Thyroid gland (tissue), 4 donors: ENCODE measurements at regions not wholly inside any gene's neighbourhood (a gene's known extent, or its start where the extent isn't known, plus 50 kb on each side); places are given as distances from the start of the nearest gene placed in this dataset.

ENCODE experiments used
- DNase-seq, 2 donors: peaks; one replicate each; pipeline ENCODE4 v3.0.0-alpha.2; 2019
- H3K27ac ChIP-seq, 3 donors: fragments of 200-600 bp; sonication (generic); 1 replicate in 2 of 3; 2 replicates in 1 of 3; pipeline ENCODE4 v1.5.1; 2016 to 2019; ENCODE audit warnings: mild to moderate bottlenecking in 1 of 3, moderate library complexity in 1 of 3
- H3K27me3 ChIP-seq: fragments of 200-600 bp; sonication (generic); one replicate; pipeline ENCODE4 v1.5.1; 2019
- H3K36me3 ChIP-seq, 2 donors: fragments of 200-600 bp; sonication (generic); one replicate each; pipeline ENCODE4 v1.5.1; 2016 to 2019
- H3K4me1 ChIP-seq, 2 donors: fragments of 200-600 bp; sonication (generic); one replicate each; pipeline ENCODE4 v1.5.1; 2017 to 2019
- H3K4me3 ChIP-seq, 3 donors: fragments of 200-600 bp; sonication (generic); replicated peaks in 1 of 3; 1 replicate in 2 of 3; 2 replicates in 1 of 3; pipeline ENCODE4 v1.5.1; 2016; ENCODE audit warnings: mild to moderate bottlenecking in 1 of 3
- H3K9me3 ChIP-seq: fragments of 200-600 bp; sonication (generic); one replicate; pipeline ENCODE4 v1.5.1; 2017
- CTCF ChIP-seq, 6 experiments: fragments of 200-600 bp in 3 of 6; fragments of 450-650 bp in 3 of 6; sonication (generic) in 3 of 6; IDR thresholded peaks; one replicate each; pipeline ENCODE4 v1.5.1; 2016 to 2019; ENCODE audit warnings: antibody characterized with exemption in 6 of 6, mild to moderate bottlenecking in 2 of 6, inconsistent platforms in 1 of 6, moderate library complexity in 1 of 6
- POLR2A ChIP-seq, 2 donors: fragments of 450-650 bp; IDR thresholded peaks; one replicate each; pipeline ENCODE4 v1.6.1; 2017; ENCODE audit warnings: antibody characterized with exemption in 2 of 2, mild to moderate bottlenecking in 2 of 2, moderate library complexity in 1 of 2
- WGBS, 2 donors: methylation state at CpG; one replicate each; pipeline ENCODE4 v1.1.5; 2017; 5-methylcytosine and 5-hydroxymethylcytosine counted together
- intact Hi-C: fragments of 100-400 bp; cut with DNase I; formaldehyde crosslinking; loops from one replicate; pipeline ENCODE4 v1.15.1; 2023

- no peaks in the 10 kb centered on the region for H3K4me1 ChIP-seq
- TF ChIP-seq POLR2A (IDR thresholded peaks at IDR 0.05) (no peak), CTCF (IDR thresholded peaks at IDR 0.05) (no peak)
- DNase-seq: no peak
- no peak overlapping the region for H3K4me3 ChIP-seq
- intact Hi-C loops: no loop called here
- H3K36me3 ChIP-seq: no peaks in the 10 kb centered on the region
- 71 to 72% methylated on average over 1 of the region's 1 CpG for WGBS, 2 donors
- H3K9me3 ChIP-seq: no peaks in the 10 kb centered on the region
- no peak overlapping the region for H3K27ac ChIP-seq
- H3K27me3 ChIP-seq: no peaks in the 10 kb centered on the region
These were observed 226.4 kb upstream of the DSEL start for GRCh38 chr18:67742954-67743353.

GRCh38 chr18:67742525-67742924, 226.0 kb upstream of the DSEL start:
- no peaks in the 10 kb centered on the region for H3K27me3 ChIP-seq
- DNase-seq: no peak
- H3K9me3 ChIP-seq: no peaks in the 10 kb centered on the region
- WGBS, 2 donors: 84 to 97% methylated on average over 7 of the region's 7 CpGs
- no peaks in the 10 kb centered on the region for H3K36me3 ChIP-seq
- H3K4me3 ChIP-seq: no peak overlapping the region
- no peak overlapping the region for H3K27ac ChIP-seq
- no peaks in the 10 kb centered on the region for H3K4me1 ChIP-seq
- intact Hi-C loops: no loop called here
- TF ChIP-seq CTCF (IDR thresholded peaks at IDR 0.05): no peak
- no peak for TF ChIP-seq POLR2A (IDR thresholded peaks at IDR 0.05)

GRCh38 chr18:67735506-67735905, 219.0 kb upstream of the DSEL start:
- WGBS, 2 donors: 82 to 83% methylated on average over 6 of the region's 6 CpGs

GRCh38 chr18:67733088-67733487, 216.6 kb upstream of the DSEL start:
- Histone ChIP-seq H3K9me3 (no peaks in the 10 kb centered on the region), H3K4me1 (no peaks in the 10 kb centered on the region), H3K27me3 (no peaks in the 10 kb centered on the region), H3K4me3 (no peak overlapping the region), H3K36me3 (no peaks in the 10 kb centered on the region), H3K27ac (no peak overlapping the region)
- 48 to 70% methylated on average over 1 of the region's 1 CpG for WGBS, 2 donors
- no peak for TF ChIP-seq POLR2A (IDR thresholded peaks at IDR 0.05)
- no peak for TF ChIP-seq CTCF (IDR thresholded peaks at IDR 0.05)
- intact Hi-C loops: no loop called here
- no peak for DNase-seq

More at GRCh38 chr18:67735506-67735905, 219.0 kb upstream of the DSEL start:
- Histone ChIP-seq H3K36me3 (no peaks in the 10 kb centered on the region), H3K4me1 (no peaks in the 10 kb centered on the region), H3K27ac (no peak overlapping the region), H3K4me3 (no peak overlapping the region), H3K27me3 (no peaks in the 10 kb centered on the region), H3K9me3 (no peaks in the 10 kb centered on the region)
- TF ChIP-seq POLR2A (IDR thresholded peaks at IDR 0.05) (no peak), CTCF (IDR thresholded peaks at IDR 0.05) (no peak)
- no peak for DNase-seq
- intact Hi-C loops: no loop called here

- Histone ChIP-seq H3K4me1 (no peaks in the 10 kb centered on the region), H3K9me3 (no peaks in the 10 kb centered on the region), H3K36me3 (no peaks in the 10 kb centered on the region), H3K4me3 (no peak overlapping the region), H3K27ac (no peak overlapping the region), H3K27me3 (no peaks in the 10 kb centered on the region)
- 68 to 69% methylated on average over 1 of the region's 1 CpG for WGBS, 2 donors
- intact Hi-C loops: no loop called here
- TF ChIP-seq CTCF (IDR thresholded peaks at IDR 0.05) (no peak), POLR2A (IDR thresholded peaks at IDR 0.05) (no peak)
- DNase-seq: no peak
These were observed 215.3 kb upstream of the DSEL start for GRCh38 chr18:67731851-67732250.
